Suprapubic skin (tissue), 4 donors: ENCODE measurements at regions not wholly inside any gene's neighbourhood (a gene's known extent, or its start where the extent isn't known, plus 50 kb on each side); places are given as distances from the start of the nearest gene placed in this dataset.
"Not testable (repeated sequence)": the region's sequence is repeated elsewhere in the genome, so short reads cannot be mapped to it uniquely, and the experiment has no call there.

ENCODE experiments used
- DNase-seq, 2 donors: peaks; one replicate each; pipeline ENCODE4 v3.0.0-alpha.2; 2019; ENCODE audit warnings: low spot score in 2 of 2
- H3K27ac ChIP-seq: fragments of 200-600 bp; sonication (generic); one replicate; pipeline ENCODE4 v1.5.1; 2019
- H3K27me3 ChIP-seq: fragments of 200-600 bp; sonication (generic); one replicate; pipeline ENCODE4 v1.5.1; 2019
- H3K36me3 ChIP-seq: fragments of 200-600 bp; sonication (generic); one replicate; pipeline ENCODE4 v1.5.1; 2019
- H3K4me1 ChIP-seq: fragments of 200-600 bp; sonication (generic); one replicate; pipeline ENCODE4 v1.5.1; 2019
- H3K4me3 ChIP-seq: fragments of 200-600 bp; sonication (generic); one replicate; pipeline ENCODE4 v1.5.1; 2019; ENCODE audit warnings: mild to moderate bottlenecking
- H3K9me3 ChIP-seq: fragments of 200-600 bp; sonication (generic); one replicate; pipeline ENCODE4 v1.5.1; 2019
- CTCF ChIP-seq, 2 donors: fragments of 200-600 bp in 1 of 2; fragments of 450-650 bp in 1 of 2; sonication (generic) in 1 of 2; IDR thresholded peaks; one replicate each; pipeline ENCODE4 v1.5.1; 2016 to 2019; ENCODE audit warnings: antibody characterized with exemption in 2 of 2, mild to moderate bottlenecking in 1 of 2, moderate library complexity in 1 of 2
- EP300 ChIP-seq: sonication (generic); formaldehyde crosslinking; IDR thresholded peaks from one replicate; pipeline ENCODE4 v1.6.1; 2017; ENCODE audit warnings: antibody characterized with exemption
- POLR2A ChIP-seq, 2 donors: fragments of 450-650 bp; IDR thresholded peaks; one replicate each; pipeline ENCODE4 v1.6.1; 2017; ENCODE audit warnings: antibody characterized with exemption in 2 of 2, mild to moderate bottlenecking in 2 of 2, moderate library complexity in 2 of 2
- POLR2AphosphoS5 ChIP-seq, 3 donors: sonication (generic); formaldehyde crosslinking; IDR thresholded peaks; one replicate each; pipeline ENCODE4 v1.6.1; 2017; ENCODE audit warnings: antibody characterized with exemption in 3 of 3
- WGBS: methylation state at CpG from one replicate; pipeline ENCODE4 v1.1.5; 2018; 5-methylcytosine and 5-hydroxymethylcytosine counted together

DNA sequence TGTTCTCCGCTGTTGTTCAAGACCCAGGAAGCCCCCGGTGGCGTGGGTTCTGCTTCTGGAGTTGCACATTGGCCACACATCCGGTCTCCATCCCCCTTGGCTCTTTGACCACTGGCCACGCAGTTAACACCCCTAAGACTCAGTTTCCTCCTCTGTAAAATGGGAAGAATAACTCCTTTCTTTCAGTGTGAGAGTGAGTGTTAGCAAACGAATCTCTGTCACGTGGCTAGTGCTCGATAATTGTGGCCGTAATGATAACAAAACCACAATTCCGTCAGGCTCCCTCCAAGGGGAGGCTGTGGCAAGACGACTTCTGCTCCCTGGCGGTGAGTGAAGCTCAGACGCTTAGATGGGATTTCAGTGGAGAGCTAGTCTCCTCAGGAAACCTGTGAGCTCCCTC, 315.2 kb upstream of the B3GAT1 start:
- H3K4me1 ChIP-seq: peaks cover 11% of the 10 kb centered on the region
- no peak overlapping the region for H3K4me3 ChIP-seq
- H3K27ac ChIP-seq: no peak overlapping the region
- 84% methylated on average over 13 of the region's 13 CpGs for WGBS
- H3K9me3 ChIP-seq: no peaks in the 10 kb centered on the region
- DNase-seq: no peak
- peaks cover 27% of the 10 kb centered on the region for H3K27me3 ChIP-seq
- no peaks in the 10 kb centered on the region for H3K36me3 ChIP-seq
- TF ChIP-seq POLR2A (IDR thresholded peaks at IDR 0.05): no peak
- no peak for TF ChIP-seq EP300
- TF ChIP-seq CTCF (IDR thresholded peaks at IDR 0.05): no peak
- no peak for TF ChIP-seq POLR2AphosphoS5 (IDR thresholded peaks at IDR 0.05)

- WGBS: 48% methylated on average over 21 of the region's 21 CpGs
- TF ChIP-seq POLR2AphosphoS5 (IDR thresholded peaks at IDR 0.05) (no peak), CTCF (IDR thresholded peaks at IDR 0.05) (peak in 1 of 2 donors; percentile 41), EP300 (no peak), POLR2A (IDR thresholded peaks at IDR 0.05) (no peak)
- Histone ChIP-seq H3K9me3 (no peaks in the 10 kb centered on the region), H3K36me3 (no peaks in the 10 kb centered on the region), H3K27me3 (peaks cover 20% of the 10 kb centered on the region), H3K4me1 (peaks cover 6% of the 10 kb centered on the region), H3K4me3 (no peak overlapping the region), H3K27ac (no peak overlapping the region)
- no peak for DNase-seq
Measured at GRCh38 chr11:134725716-134726639, 313.9 kb upstream of the B3GAT1 start.

DNA sequence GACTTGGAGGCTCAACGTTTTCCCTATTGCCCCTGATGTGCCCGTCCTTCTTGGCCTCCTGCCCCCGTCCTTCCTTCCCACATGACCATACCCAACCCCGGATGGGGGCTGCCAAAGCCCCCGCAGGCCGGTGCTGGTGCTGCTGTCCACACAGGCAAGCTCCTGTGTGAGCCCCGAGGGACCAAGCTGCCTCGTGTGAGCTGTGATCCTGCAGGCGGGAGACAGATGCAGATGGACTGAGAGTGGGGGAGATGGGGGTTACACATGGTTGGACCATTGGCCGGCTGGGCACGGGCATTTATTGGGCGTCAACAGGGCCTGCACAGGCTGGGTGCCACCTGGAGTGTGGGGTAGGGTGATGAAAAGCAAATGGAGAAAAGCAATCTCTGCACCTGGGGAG, 313.2 kb upstream of the B3GAT1 start:
- H3K9me3 ChIP-seq: no peaks in the 10 kb centered on the region
- no peaks in the 10 kb centered on the region for H3K4me1 ChIP-seq
- H3K4me3 ChIP-seq: no peak overlapping the region
- TF ChIP-seq EP300 (no peak), CTCF (IDR thresholded peaks at IDR 0.05) (no peak), POLR2AphosphoS5 (IDR thresholded peaks at IDR 0.05) (no peak), POLR2A (IDR thresholded peaks at IDR 0.05) (no peak)
- H3K27me3 ChIP-seq: peaks cover 20% of the 10 kb centered on the region
- DNase-seq: no peak
- no peaks in the 10 kb centered on the region for H3K36me3 ChIP-seq
- no peak overlapping the region for H3K27ac ChIP-seq
- 65% methylated on average over 12 of the region's 12 CpGs for WGBS

GRCh38 chr11:134724779-134725140, 312.7 kb upstream of the B3GAT1 start:
- TF ChIP-seq POLR2AphosphoS5 (IDR thresholded peaks at IDR 0.05): no peak
- no peak for TF ChIP-seq EP300
- no peak for TF ChIP-seq CTCF (IDR thresholded peaks at IDR 0.05)
- no peak for TF ChIP-seq POLR2A (IDR thresholded peaks at IDR 0.05)
- H3K27me3 ChIP-seq: peaks cover 20% of the 10 kb centered on the region
- no peak overlapping the region for H3K4me3 ChIP-seq
- H3K27ac ChIP-seq: no peak overlapping the region
- H3K9me3 ChIP-seq: no peaks in the 10 kb centered on the region
- 66% methylated on average over 8 of the region's 9 CpGs for WGBS
- no peak for DNase-seq
- H3K36me3 ChIP-seq: no peaks in the 10 kb centered on the region
- H3K4me1 ChIP-seq: no peaks in the 10 kb centered on the region

DNA sequence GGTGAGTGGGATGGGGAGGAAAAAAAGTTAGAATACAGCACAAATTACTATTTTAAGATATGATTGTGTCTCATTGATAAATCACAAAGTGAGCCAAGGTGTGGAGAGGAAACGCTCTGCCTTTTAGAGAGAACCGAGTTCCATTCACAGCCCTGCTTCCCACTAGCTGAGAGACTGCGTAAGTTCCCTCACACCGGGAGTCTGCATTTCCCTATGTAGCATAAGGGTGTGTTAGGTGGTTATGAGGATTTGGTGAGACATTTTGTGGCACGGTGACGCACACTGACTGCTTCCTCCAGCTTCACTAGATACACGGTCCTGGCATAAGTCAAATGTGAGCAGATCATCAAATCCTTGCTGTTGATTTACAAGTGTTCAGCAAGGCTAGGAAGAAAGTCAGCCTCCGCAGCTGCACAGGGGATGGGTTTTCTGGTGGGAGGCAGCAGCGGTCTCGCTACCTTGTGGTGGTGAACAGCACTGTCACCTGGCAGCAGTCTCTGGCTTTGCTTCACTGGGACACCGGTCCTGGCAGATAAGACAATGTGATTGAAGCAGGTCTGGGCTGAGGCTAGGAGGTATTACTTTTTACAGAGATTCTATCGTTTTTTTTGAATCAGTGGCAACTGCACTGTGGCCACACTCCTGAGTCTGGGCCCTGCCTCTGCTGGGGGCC, 312.2 kb upstream of the B3GAT1 start:
- Histone ChIP-seq H3K36me3 (no peaks in the 10 kb centered on the region), H3K4me3 (no peak overlapping the region), H3K27me3 (peaks cover 20% of the 10 kb centered on the region), H3K4me1 (no peaks in the 10 kb centered on the region), H3K27ac (no peak overlapping the region), H3K9me3 (no peaks in the 10 kb centered on the region)
- 74% methylated on average over 11 of the region's 12 CpGs for WGBS
- TF ChIP-seq POLR2AphosphoS5 (IDR thresholded peaks at IDR 0.05): no peak
- no peak for DNase-seq

DNA sequence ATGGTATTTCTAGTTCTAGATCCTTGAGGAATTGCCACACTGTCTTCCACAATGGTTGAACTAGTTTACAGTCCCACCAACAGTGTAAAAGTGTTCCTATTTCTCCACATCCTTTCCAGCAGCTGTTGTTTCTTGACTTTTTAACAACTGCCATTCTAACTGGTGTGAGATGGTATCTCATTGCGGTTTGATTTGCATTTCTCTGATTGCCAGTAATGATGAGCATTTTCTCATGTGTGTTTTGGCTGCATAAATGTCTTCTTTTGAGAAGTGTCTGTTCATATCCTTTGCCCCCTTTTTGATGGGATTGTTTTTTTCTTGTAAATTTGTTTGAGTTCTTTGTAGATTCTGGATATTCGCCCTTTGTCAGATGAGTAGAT, 308.6 kb upstream of the B3GAT1 start:
- not testable (repeated sequence) for H3K27ac ChIP-seq, H3K36me3 ChIP-seq
- 85% methylated on average over 2 of the region's 2 CpGs for WGBS

GRCh38 chr11:134719940-134720690, 308.1 kb upstream of the B3GAT1 start:
- not testable (repeated sequence) for H3K4me3 ChIP-seq, H3K9me3 ChIP-seq, H3K27ac ChIP-seq, H3K4me1 ChIP-seq, DNase-seq, H3K36me3 ChIP-seq
- H3K27me3 ChIP-seq: peaks cover 11% of the 10 kb centered on the region
- WGBS: 79% methylated on average over 4 of the region's 4 CpGs

More for the DNA sequence above, 308.6 kb upstream of the B3GAT1 start:
- peaks cover 16% of the 10 kb centered on the region for H3K27me3 ChIP-seq
- not testable (repeated sequence) for H3K9me3 ChIP-seq, DNase-seq, H3K4me1 ChIP-seq, H3K4me3 ChIP-seq
